Tibial nerve (tissue), 3 donors: ENCODE measurements at regions not wholly inside any gene's neighbourhood (a gene's known extent, or its start where the extent isn't known, plus 50 kb on each side); places are given as distances from the start of the nearest gene placed in this dataset.

ENCODE experiments used
- POLR2A ChIP-seq, 2 donors: fragments of 450-650 bp; IDR thresholded peaks; one replicate each; pipeline ENCODE4 v1.6.1; 2017; ENCODE audit warnings: antibody characterized with exemption in 2 of 2, mild to moderate bottlenecking in 2 of 2, moderate library complexity in 2 of 2
- TF ChIP-seq, protein P1 (sequence below), 5 experiments: fragments of 200-600 bp in 3 of 5; fragments of 450-650 bp in 2 of 5; sonication (generic) in 3 of 5; IDR thresholded peaks; one replicate each; pipeline ENCODE4 v1.5.1; 2016 to 2019; ENCODE audit warnings: antibody characterized with exemption in 5 of 5, mild to moderate bottlenecking in 3 of 5, moderate library complexity in 2 of 5

DNA sequence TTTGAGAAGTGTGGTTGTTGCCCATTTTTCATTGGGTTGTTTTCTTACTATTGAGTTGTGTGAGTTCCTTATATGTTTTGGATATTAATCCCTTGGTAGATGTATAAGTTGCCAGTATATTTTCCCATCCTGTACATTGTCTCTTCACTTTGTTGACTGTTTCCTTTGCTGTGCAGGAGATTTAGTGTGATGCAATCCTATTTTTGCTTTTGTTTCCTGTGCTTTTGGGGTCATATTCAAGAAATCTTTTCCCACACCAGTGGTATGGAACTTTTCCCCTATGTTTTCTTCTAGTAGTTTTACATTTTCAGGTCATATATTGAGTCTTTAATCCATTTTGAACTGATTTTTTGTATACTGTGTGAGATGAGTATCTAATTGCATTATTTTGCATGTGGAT lies 92.8 kb downstream of the PTHLH start:
- TF ChIP-seq POLR2A (IDR thresholded peaks at IDR 0.05) = no peak
- TF ChIP-seq, protein P1, sequence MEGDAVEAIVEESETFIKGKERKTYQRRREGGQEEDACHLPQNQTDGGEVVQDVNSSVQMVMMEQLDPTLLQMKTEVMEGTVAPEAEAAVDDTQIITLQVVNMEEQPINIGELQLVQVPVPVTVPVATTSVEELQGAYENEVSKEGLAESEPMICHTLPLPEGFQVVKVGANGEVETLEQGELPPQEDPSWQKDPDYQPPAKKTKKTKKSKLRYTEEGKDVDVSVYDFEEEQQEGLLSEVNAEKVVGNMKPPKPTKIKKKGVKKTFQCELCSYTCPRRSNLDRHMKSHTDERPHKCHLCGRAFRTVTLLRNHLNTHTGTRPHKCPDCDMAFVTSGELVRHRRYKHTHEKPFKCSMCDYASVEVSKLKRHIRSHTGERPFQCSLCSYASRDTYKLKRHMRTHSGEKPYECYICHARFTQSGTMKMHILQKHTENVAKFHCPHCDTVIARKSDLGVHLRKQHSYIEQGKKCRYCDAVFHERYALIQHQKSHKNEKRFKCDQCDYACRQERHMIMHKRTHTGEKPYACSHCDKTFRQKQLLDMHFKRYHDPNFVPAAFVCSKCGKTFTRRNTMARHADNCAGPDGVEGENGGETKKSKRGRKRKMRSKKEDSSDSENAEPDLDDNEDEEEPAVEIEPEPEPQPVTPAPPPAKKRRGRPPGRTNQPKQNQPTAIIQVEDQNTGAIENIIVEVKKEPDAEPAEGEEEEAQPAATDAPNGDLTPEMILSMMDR (IDR thresholded peaks at IDR 0.05) = no peak
